ENCODE measurements at regions not wholly inside any gene's neighbourhood (a gene's known extent, or its start where the extent isn't known, plus 50 kb on each side); places are given as distances from the start of the nearest gene placed in this dataset.

- no peak for DNase-seq
These were observed 239.2 kb downstream of the CMPK2 start for GRCh38 chr2:6626401-6627012.

GRCh38 chr2:6627316-6627715 lies 238.4 kb downstream of the CMPK2 start:
- DNase-seq: no peak

- peak; percentile 66 for DNase-seq
These were observed 235.5 kb downstream of the CMPK2 start for GRCh38 chr2:6630209-6630608.

DNA sequence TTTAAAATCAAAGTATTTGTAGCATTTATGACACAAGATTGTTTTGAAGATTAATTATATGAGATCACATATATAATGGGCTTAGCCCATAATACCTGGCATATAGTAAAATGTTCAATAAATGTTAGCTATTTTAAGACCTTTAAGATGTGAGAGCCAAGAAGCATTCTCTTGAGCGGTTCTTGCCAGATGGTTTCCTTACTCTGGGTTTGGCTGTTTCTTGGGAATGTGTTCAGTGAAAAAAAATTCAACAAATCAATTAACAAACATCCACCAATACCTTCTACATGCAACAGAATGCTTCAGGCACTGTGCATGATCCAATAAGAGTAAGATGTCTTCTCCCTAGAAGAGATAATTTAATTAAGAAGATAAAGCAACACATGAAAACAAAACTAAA lies 230.4 kb downstream of the CMPK2 start:
- no peak for DNase-seq

DNA sequence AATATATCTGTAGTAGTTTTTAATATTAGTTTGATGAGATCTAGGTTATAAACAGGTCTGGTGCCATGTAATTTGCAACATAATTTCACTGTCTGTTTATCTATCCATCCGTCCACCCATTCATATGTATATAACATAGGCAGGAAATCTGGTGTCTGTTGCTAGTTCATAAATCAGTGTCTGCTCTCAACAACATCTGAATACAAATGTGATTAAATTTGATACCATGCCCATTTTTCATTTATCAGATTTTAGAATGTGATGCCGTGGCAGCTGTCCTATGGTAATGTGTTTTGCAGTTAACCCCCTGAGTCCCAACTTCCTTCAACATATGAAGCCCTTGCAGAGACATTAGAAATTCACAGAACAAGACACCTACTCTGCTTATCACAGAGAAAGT lies 228.4 kb downstream of the CMPK2 start:
- no peak for DNase-seq

- no peak for DNase-seq
These were observed 225.6 kb downstream of the CMPK2 start for GRCh38 chr2:6639929-6640620.

DNA sequence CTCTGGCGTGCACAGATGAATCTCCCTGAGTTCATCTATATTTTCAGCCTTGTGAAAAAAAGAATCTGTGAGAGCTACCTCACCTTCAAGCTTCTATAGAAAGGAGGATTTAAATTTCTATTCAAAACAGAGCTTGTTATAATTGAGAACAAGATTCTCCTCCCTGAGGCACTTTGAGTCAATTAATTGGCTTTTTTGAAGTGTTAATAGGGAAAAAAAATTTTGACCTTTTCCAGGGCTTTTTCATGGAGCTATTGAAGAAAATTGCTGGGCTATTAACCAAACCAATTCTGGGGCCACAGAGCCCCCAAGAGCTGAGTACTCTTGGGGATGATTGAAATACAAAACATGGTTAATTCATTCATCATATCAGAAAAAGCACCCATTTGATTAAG lies 225.1 kb downstream of the CMPK2 start:
- DNase-seq: no peak

DNA sequence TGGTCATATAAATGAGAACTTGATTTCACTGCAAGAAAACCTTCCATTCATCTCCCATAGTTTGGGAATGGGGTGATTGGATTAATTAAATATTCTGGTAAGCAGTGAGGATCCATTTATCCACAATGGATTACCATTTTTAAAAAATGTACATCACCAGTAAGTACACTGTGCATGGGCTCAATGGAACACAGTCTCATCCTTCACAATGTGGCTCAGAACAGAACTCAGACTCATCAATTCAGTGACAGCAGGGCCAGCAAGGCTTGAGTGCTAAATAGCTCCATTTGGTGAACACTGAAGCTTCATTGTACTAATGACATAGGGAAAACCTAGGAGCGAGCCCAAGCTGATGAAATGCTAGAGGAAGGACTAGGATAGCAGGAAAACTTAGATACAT lies 223.8 kb downstream of the CMPK2 start:
- no peak for DNase-seq

DNA sequence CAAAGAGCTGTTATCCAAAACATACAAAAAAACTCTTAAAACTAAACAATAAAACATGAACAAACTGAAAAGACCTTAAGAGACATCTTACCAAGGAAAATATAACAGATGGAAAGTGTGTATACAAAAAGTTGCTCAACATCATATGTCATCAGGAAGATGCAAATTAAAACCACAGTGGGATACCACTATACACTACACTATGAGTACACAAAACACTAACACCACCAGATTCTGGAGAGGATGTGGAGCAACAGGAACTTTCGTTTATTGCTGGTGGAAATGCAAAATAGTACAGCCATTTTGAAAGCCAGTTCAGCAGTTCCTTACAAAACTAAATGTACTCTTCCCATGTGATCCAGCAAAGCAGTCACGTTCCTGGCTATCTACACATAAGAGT lies 221.4 kb downstream of the CMPK2 start:
- peak; percentile 35 for DNase-seq

- no peak for DNase-seq
These were observed 220.7 kb downstream of the CMPK2 start for GRCh38 chr2:6645004-6645403.

DNA sequence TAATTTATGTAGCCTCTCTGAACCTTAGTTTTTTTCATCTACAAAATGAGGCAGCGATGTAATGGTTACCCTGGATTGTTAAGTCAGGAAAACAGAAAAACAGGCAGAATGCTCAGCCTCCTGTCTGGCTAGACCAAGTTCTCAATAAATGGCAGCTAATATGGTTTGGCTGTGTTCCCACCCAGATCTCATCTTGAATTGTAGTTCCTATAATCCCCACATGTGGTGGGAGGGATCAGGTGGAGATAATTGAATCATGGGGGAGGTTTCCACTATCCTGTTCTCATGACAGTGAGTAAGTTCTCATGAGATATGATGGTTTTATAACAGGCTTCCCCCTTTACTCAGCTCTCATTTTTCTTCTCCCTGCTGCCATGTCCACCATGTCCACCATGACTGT lies 220.0 kb downstream of the CMPK2 start:
- no peak for DNase-seq

GRCh38 chr2:6647046-6647445 lies 218.7 kb downstream of the CMPK2 start:
- DNase-seq: peak; percentile 74

- no peak for DNase-seq
These were observed 217.0 kb downstream of the CMPK2 start for GRCh38 chr2:6648596-6649247.

DNA sequence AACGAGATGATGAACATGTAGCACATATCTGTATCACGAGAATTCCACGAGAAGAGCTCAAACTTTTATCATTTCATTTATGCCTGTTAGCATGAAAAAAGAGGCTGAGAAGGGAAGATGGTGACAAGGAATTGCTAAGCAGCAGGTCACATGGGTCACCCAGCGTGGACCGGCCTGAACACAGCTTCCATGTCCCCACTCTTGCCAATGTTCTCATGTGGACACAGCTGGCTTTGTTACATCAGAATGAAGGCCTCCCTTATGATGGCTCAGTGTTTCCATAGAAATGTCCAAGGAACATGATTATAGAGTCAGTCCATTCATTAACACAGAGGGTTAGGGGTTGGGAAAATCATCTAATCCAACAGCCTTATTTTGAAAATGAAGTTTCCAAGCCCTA lies 215.4 kb downstream of the CMPK2 start:
- DNase-seq: no peak

DNA sequence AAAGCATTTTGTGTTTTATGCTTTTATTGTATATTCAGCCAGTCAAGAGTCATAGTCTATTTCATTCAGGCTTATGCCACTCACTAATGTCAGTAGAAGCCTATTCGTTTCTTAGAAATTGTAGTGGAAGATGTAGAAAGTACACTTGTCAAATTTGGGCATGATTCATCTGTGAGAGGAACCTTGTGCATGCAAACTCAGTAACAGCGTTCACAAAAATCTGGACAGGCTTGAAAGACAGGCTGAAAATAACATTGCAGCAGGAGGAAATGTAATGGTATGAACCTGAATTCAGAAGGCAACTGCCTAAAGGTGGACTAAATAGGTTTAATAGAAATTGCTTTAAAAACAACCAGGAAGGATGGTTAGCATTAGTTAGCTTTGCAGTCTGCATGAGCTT lies 213.5 kb downstream of the CMPK2 start:
- DNase-seq: no peak

DNA sequence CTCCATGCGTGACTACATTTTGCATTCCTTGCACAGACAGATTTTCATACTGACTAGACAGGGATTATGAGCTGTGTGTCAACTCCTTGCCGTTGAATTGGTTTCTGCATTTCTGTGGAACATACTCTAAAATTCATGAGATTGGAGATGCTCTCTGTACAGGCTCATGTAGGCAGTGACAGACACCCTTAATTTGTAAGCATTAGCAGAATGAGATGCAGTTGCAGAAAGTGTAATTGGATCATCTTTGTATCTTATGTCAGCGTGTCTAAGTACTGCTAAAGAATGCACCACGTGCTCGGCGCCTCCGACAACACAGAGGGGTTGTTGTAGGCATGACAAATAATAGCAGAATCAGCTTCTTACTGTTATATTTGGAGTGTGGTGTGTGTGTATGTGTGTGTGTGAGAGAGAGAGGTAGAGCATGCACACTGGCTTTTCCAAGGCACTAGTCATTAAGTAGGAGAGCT lies 212.4 kb downstream of the CMPK2 start:
- DNase-seq: peak; percentile 31

- no peak for DNase-seq
These were observed 211.4 kb downstream of the CMPK2 start for GRCh38 chr2:6654279-6654678.

DNA sequence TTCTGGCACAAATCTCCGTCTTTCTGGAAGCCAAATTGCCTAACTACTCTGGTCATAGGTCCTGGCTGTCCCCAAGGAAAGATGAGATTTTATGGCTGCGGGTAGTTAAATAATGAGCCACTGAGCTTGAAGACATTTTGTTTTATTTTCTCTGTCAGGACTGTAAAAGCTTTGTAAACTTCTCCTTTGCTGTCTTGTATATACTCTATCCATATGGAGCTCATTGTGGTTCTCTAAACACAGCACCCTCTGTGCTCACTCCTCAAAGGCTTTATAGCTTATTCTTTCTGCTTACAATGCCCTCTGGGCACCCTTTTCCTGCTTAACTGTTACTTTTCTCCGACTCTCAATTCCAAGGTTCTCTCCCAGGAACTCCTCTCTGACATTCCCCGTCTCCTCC lies 209.1 kb downstream of the CMPK2 start:
- peak; percentile 23 for DNase-seq

DNA sequence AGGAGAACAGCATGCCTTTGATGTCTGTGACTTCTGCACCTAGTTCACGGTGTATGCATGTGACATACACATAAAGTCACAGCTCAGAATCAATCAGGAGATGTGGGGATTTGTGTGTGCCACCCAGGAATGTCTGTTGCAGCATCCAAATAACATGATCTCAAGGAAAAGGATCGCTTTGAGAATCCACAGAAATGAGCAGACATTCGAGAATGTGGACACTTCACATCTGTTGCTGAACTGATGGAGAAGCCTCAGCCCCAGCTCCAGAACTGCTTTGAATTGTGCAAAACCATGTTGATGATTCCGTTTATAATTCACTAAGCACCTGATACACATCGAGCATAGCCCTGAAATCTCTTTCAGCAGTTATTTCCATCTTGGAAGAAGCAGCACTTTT lies 208.6 kb downstream of the CMPK2 start:
- peak; percentile 87 for DNase-seq

DNA sequence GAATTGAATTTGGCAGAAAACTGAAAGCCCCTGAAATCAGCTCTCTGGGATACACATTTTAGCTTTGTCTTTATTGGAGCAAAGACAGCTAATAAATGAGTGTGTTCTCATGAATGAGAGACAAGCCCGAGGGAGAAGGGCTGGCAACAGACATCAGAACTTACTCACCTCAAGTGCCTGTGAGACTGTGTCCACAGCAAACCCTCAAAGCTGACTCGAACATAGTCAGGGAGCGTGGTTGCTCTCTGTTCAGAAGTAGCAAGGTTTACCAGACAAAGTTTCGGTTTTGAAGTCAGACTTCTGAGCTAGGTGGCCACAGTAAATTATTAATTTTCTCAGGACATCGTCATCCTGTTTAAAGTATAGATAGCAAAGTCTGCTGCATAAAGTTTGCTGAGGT lies 207.9 kb downstream of the CMPK2 start:
- peak; percentile 68 for DNase-seq

DNA sequence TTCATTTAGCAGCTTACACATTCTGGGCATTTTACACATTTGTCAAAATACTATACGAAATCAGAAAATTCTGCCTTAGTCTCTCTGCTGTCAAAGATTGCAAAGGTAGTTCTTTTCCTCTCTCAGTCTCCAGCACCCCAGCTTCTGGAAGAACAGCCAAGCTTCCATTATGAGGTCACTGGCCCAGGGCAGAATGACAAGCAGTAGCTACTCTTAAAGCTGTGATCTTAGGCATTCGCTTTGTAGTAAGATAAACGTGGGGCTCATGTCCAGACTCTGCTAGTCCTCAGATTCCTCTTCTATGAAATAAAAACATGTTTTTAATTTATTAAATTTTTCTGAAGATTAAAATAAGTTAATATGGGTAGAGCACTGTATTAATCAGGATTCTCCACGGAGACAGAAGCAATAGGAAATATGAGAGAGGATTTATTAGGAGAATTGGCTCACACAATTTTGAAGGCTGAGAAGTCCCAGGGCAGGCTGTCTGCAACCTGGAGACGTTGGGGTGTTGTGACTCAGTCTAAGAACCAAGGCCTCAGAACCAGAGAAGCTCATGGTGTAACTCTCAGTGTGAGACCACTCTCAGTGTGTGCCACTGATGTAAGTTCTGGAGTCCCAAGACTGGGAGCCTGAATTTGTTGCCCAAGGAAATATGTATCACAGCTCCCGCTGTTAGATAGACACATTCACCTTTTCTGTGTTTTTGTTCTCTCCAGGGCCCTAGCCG lies 201.2 kb downstream of the CMPK2 start:
- DNase-seq: no peak

- DNase-seq: no peak
These were observed 200.3 kb downstream of the CMPK2 start for GRCh38 chr2:6665093-6666045.
